Kidney (tissue), 13 donors: ENCODE measurements at regions not wholly inside any gene's neighbourhood (a gene's known extent, or its start where the extent isn't known, plus 50 kb on each side); places are given as distances from the start of the nearest gene placed in this dataset.

Experiments used
- DNase-seq, 5 donors: peaks; one replicate each; pipeline ENCODE4 v3.0.0-alpha.2; 2013 to 2020
- FAIRE-seq: peaks from 2 replicates; lab custom pipeline; 2012; peaks lifted over from hg19 to GRCh38; lab: Jason Lieb, UNC
- H3K27ac ChIP-seq, 2 donors: one replicate each; pipeline ENCODE4 v1.7.0; 2013; ENCODE audit warnings: low read depth in 2 of 2, low read length in 2 of 2, inconsistent platforms in 1 of 2
- H3K27me3 ChIP-seq: one replicate; pipeline ENCODE4 v1.7.1; 2013; ENCODE audit warnings: low read length, inconsistent platforms; ENCODE audit not compliant: control insufficient read depth, insufficient read depth
- H3K36me3 ChIP-seq, 3 donors: one replicate each; pipeline versions ENCODE4 v1.7.0 to v1.7.1; 2013; ENCODE audit warnings: low read length in 3 of 3, control low read depth in 1 of 3, inconsistent platforms in 1 of 3; ENCODE audit not compliant: insufficient read depth in 3 of 3, control insufficient read depth in 2 of 3
- H3K4me1 ChIP-seq, 3 donors: one replicate each; pipeline versions ENCODE4 v1.7.0 to v1.7.1; 2013; ENCODE audit warnings: low read length in 3 of 3, inconsistent platforms in 1 of 3, low read depth in 1 of 3; ENCODE audit not compliant: control insufficient read depth in 2 of 3, insufficient read depth in 2 of 3
- H3K4me3 ChIP-seq, 3 donors: one replicate each; pipeline versions ENCODE4 v1.7.0 to v1.8.1; 2013; ENCODE audit warnings: low read length in 3 of 3, control low read depth in 1 of 3, inconsistent platforms in 1 of 3
- H3K9ac ChIP-seq, 3 donors: one replicate each; pipeline versions ENCODE4 v1.7.0 to v1.7.1; 2013; ENCODE audit warnings: low read length in 3 of 3, control low read depth in 1 of 3, inconsistent platforms in 1 of 3
- H3K9me3 ChIP-seq, 3 donors: one replicate each; pipeline versions ENCODE4 v1.7.0 to v1.7.1; 2013; ENCODE audit warnings: low read length in 3 of 3, control low read depth in 1 of 3, inconsistent platforms in 1 of 3; ENCODE audit not compliant: control insufficient read depth in 2 of 3, insufficient read depth in 1 of 3
- intact Hi-C: fragments of 100-400 bp; cut with DNase I; formaldehyde crosslinking; loops from one replicate; pipeline ENCODE4 v1.11.1; 2022
- TF ChIP-seq, protein P1 (sequence below): IDR thresholded peaks from 3 replicates; pipeline ENCODE4 v1.5.1; 2012; ENCODE audit warnings: mild to moderate bottlenecking, moderate library complexity, borderline replicate concordance; ENCODE audit not compliant: insufficient read depth; ENCODE audit errors: extremely low read depth
- donor health status: control.
- donor health status: control.
- donor health status: control.
- donor health status: control.
- donor health status: control.
- donor health status: DM: yes; HTN: yes; CAD: no.
- donor health status: Normal renal cell carcinoma (clear cell type).

- DNase-seq, result no peak
- H3K4me1 ChIP-seq, result peaks cover 0 to 14% (median 7%) of the 10 kb centered on the region in 3 donors
- H3K9ac ChIP-seq, result no peak overlapping the region
- no peak overlapping the region for H3K27ac ChIP-seq
- TF ChIP-seq, protein P1, sequence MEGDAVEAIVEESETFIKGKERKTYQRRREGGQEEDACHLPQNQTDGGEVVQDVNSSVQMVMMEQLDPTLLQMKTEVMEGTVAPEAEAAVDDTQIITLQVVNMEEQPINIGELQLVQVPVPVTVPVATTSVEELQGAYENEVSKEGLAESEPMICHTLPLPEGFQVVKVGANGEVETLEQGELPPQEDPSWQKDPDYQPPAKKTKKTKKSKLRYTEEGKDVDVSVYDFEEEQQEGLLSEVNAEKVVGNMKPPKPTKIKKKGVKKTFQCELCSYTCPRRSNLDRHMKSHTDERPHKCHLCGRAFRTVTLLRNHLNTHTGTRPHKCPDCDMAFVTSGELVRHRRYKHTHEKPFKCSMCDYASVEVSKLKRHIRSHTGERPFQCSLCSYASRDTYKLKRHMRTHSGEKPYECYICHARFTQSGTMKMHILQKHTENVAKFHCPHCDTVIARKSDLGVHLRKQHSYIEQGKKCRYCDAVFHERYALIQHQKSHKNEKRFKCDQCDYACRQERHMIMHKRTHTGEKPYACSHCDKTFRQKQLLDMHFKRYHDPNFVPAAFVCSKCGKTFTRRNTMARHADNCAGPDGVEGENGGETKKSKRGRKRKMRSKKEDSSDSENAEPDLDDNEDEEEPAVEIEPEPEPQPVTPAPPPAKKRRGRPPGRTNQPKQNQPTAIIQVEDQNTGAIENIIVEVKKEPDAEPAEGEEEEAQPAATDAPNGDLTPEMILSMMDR, result no peak
- H3K9me3 ChIP-seq, result no peaks in the 10 kb centered on the region
- no peak overlapping the region for H3K4me3 ChIP-seq
- no peak for FAIRE-seq
- no peaks in the 10 kb centered on the region for H3K27me3 ChIP-seq
- intact Hi-C loops, result no loop called here
- no peaks in the 10 kb centered on the region for H3K36me3 ChIP-seq
These were observed 136.6 kb upstream of the NAV2 start for GRCh38 chr11:19576054-19576453.

DNA sequence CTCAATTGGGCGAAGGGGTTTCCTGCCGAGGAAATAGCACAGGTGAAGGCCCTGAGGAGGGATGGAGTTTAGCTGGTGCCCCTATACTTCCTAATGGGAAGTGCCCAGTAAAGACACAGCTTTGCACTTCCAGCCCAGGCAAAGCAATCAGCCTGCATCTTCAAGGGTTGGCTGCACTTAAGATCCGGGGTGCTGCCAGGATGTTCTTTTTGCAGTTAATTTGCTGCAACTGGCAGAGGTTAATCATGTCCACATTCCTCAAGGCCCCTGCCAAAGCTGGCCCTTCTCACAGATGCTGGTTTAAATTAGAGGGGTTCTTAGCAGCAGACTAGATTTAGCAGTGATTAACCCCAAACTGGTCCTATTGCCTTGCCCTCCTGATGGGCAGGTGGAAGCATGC, 137.7 kb upstream of the NAV2 start:
- Histone ChIP-seq H3K4me3 (no peak overlapping the region), H3K9ac (no peak overlapping the region), H3K27ac (no peak overlapping the region), H3K27me3 (no peaks in the 10 kb centered on the region), H3K36me3 (no peaks in the 10 kb centered on the region), H3K4me1 (peaks cover 0 to 14% (median 7%) of the 10 kb centered on the region in 3 donors), H3K9me3 (no peaks in the 10 kb centered on the region)
- intact Hi-C loops, result no loop called here
- FAIRE-seq (no peak), DNase-seq (no peak)
- TF ChIP-seq, protein P1, result no peak

- no peak for DNase-seq
These were observed 139.0 kb upstream of the NAV2 start for GRCh38 chr11:19573666-19574065.

DNA sequence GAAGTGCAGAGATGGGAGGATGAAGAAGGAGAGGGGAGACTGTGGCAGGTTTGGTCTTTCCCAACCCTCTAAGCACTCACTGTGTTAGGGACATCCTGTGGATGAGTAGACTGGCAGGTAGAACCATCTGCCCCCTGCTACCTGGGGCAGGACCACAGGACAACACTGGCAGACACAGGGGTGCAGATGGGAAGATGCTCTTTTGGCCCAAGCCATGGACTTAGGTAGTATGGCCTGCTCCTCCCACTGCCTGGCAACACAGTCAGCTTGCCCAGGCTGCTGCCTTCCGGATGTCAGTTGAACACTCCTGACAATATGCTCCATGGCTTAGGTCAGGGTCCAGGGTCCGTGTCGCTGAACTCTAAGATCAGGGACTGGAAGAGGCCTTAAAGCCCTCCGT, 140.7 kb upstream of the NAV2 start:
- H3K4me1 ChIP-seq, result peaks cover 0 to 2% (median 0%) of the 10 kb centered on the region in 3 donors
- no peaks in the 10 kb centered on the region for H3K36me3 ChIP-seq
- no peak overlapping the region for H3K9ac ChIP-seq
- no peak for FAIRE-seq
- intact Hi-C loops, result no loop called here
- H3K27me3 ChIP-seq, result no peaks in the 10 kb centered on the region
- no peaks in the 10 kb centered on the region for H3K9me3 ChIP-seq
- no peak overlapping the region for H3K4me3 ChIP-seq
- TF ChIP-seq, protein P1, result no peak
- no peak overlapping the region for H3K27ac ChIP-seq
- DNase-seq, result no peak

More at GRCh38 chr11:19573666-19574065, 139.0 kb upstream of the NAV2 start:
- Histone ChIP-seq H3K4me3 (no peak overlapping the region), H3K36me3 (no peaks in the 10 kb centered on the region), H3K27ac (no peak overlapping the region), H3K27me3 (no peaks in the 10 kb centered on the region), H3K9me3 (no peaks in the 10 kb centered on the region), H3K9ac (no peak overlapping the region), H3K4me1 (peaks cover 0 to 14% (median 4%) of the 10 kb centered on the region in 3 donors)
- TF ChIP-seq, protein P1, result no peak
- intact Hi-C loops, result no loop called here
- no peak for FAIRE-seq
